HG03066 (cell line): ENCODE measurements at regions not wholly inside any gene's neighbourhood (a gene's known extent, or its start where the extent isn't known, plus 50 kb on each side); places are given as distances from the start of the nearest gene placed in this dataset.

ENCODE experiments used
- ATAC-seq: cut with Tn5 transposase; IDR thresholded peaks from one replicate; pipeline ENCODE4 v1.9.1; 2021; ENCODE audit warnings: low read depth; ENCODE audit not compliant: unreplicated experiment

DNA sequence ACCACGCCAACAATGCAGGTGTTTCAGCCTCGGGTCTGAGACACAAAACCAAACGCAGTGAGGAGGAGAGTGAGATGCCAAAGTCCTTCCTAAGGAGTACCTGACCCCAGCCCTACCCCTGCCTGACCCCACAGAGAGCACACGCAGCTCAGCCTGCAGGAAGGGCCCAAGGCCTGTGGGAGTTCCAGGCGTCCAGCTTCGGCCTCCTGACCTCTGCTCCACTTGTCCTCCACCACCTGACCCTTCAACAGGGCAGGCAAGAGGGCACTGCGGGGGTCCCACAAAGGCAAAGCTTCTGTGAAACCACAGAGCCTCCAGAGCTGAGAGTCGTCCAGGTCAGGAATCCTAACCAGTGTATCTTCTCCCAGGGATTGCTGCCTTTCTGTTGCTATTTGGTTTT, 122.0 kb upstream of the PPP2R2D start:
- ATAC-seq: no peak

DNA sequence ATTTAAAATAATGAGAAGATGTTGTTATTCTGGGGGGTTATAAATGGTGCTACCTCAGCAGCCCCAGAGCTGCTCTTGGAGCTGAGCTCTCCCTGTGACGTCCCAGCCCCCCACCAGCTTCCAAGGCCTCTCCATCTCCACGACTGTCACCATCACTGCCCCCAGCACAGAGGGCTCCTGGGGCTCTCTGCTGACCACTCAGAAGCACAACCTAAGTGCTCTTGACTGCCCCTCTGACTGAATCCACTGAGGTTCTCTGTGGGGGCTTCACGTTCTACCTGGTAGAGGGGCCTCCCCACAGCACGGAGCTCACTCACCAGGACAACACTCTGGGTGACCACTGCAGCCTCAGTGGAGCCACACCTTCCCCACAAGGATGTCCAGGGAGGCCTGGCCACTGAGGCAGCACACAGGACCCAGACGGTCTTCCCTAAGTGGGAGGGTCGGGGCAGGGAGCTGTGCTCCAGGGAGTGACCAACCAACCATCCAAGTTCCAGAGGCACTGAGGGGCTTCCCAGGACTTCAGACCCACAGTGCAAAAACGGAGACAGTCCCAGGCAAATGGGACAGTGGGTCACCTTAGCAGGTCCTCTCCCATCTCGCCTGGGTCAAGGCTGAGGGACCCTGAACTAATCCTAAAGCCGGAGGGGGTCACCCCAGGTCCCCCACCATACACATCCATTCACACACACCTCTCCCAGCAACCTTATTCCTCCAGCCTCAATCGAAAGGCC, 121.0 kb upstream of the PPP2R2D start:
- ATAC-seq: no peak

DNA sequence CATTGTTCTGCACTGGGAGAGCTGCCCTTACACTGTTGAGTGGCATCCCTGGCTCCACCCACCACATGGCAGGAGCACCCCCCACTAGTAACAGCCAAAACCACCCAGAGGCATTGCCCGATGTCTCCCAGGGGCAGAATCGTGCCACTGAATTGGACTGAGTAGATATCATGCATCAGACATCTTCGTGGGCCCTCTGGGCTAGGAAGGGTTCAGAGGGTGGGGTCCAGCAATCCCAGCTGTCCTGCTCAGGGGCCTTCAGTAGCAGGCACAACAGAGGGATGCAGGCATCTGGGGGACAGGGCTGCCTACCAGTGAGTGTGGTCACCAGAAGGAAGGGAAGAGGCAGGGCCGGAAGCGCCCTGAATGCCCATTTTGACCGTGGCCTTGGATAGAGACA, 119.7 kb upstream of the PPP2R2D start:
- ATAC-seq: no peak

DNA sequence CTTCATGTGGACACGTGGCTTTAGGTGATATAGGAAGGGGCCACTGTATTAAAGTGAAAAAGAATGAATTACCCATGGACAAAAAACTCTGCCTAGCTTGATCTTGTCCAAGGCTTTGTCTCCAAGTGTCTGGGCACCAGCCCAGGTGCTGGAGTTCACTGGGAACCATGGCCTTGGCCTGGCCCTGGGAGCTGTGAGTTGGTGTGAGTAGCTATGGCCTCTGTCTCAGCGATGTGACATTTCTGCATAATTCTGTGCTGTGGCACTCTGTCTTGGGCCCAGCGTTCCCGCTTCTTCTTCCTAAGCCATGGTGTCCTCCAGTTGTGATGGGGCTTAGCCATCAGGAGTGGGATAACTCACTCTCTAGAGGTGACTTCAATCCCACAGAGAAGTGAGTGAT, 119.0 kb upstream of the PPP2R2D start:
- no peak for ATAC-seq

DNA sequence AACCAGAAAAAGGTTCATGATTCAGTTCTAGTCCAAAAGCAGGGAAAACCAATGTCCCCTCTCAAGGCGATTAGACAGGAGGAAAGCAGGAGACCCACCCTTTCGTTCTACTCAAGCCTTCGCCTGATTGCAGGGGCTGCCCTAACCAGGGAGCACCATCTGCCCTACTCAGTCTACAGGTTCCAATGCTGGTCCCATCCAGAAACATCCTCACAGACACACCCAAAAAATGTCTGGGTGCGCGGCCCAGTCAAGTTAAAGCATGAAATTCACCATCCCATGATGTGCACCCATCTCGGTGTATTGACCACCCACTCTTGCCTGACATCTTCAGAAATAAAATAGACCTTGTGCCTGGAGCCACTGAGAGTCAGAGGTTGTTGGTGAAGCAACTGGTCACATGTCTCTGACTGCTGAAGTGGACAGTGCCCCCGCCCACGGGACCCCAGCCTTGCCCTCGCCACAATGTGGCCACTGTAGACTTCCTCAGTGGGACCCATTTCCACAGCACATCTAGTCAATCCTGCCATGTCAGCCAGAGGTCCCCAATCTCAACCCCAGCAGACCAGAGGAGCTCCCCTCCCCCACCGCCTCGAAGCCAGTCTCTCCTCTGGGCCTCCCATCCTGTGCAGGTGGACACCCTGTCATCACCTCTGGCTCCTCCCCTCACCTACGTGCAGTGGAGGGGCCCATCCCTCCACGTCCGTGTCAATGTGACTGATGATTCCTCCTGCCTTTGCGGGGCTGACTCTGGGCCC, 116.3 kb upstream of the PPP2R2D start:
- ATAC-seq: no peak

DNA sequence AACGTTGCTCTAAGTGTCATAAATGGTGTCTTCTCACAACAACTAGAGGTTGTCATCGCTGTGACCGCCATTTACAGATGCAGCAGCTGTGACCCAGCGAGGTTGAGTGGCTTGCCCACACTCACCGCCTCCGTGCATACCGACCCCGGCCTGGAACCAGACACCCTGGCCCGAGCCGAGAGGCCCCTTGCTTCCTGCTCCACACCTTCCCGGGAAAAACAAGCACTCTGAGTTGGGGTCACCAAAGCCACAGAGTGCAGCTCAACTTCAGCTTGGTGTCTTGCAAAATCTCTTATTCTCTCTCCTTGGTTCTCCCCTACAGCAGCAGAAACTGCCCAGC, 115.7 kb upstream of the PPP2R2D start:
- no peak for ATAC-seq

DNA sequence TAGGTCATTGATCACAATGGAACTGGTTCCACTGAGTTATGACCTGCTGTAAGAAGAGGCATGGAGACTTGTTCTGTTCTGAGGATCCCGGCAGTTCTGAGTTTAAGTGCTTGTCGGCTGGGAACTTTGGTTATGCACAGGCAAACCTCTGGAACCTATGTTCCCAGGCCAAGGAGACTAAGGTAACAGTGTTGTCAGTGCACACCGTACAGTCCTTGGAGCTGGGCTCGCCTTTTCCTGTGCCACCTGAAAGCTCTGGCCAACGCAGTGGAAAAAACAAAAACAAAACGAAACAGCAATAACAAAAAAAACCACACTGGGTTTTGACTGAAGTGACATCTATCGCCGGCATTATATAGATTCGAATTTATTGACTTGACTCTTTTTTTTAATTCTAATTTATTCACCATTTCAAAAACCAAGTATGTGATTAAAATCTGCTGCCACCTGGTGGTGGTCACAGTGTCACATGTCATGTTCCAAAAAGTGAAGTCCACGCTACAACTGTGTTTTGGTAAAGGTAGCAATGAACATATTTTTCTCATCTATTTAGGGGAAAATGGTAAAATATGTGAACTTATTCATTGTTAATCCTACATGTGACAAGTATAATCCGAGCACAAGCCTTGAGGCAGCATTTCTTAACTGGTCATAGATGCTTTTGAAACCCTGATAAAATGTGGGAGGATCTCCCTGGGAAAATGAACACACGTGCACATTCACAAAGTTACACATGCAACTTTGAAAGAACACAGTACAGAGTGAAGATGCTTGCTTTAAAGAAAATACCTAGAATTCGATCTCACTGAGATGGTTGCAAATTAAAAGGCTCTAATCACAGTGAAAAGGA, 113.8 kb upstream of the PPP2R2D start:
- ATAC-seq: no peak

DNA sequence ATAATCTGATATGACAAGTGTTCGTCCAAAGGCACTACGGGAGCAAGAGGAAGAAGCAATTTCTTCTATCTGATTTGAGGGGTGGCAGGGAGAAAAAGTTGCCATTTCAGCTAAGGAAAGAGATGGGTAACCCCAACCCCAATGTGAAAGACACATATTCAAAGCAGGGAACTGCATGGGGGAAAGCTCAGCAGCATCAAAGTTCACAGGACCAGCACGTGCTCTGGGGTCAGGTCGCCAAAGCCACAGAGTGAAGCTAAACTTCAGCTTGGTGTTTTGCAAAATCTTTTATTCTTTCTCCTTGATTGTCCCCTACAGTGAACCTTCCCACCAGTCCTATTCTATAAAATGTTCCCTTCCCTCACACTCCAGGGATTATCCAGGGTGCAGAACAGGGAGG, 112.8 kb upstream of the PPP2R2D start:
- ATAC-seq: no peak

DNA sequence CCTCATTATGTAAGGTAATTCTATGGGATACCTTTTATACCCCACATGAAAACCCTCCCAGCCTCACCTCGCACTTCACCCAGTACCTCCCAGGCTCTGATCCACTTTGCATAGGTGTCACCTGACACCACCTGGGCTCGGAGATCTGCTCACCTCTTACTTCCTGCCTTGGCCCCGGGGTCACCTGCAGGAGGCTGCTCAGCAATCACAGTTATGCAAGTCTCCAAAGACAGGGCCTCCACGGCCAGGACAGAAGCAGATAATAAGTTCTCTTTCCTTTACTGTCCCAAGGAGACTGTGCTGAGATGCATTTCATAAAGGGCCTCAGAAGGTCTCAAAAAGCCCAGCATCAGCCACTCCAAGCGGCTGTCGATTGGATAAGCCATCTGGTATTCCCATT, 112.4 kb upstream of the PPP2R2D start:
- ATAC-seq: no peak

DNA sequence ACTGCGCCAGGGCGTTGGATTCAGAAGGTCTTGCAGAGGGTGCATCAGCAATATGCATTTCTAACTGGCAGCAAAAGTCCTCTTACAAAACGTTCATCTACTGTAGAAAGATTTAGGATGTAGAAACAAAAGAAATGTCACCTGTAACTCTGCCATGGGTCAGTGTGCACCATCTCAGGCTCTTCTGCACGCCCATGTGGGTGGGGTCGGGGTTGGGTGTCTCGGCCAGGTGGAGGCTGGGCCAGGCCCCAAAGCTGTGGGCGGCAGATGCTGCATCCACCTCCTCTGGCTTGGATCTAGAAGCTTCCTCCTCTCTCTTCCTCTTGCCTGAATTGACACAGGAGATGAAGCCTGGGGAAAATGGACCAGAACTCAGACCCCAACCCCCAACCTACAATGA, 111.3 kb upstream of the PPP2R2D start:
- no peak for ATAC-seq

DNA sequence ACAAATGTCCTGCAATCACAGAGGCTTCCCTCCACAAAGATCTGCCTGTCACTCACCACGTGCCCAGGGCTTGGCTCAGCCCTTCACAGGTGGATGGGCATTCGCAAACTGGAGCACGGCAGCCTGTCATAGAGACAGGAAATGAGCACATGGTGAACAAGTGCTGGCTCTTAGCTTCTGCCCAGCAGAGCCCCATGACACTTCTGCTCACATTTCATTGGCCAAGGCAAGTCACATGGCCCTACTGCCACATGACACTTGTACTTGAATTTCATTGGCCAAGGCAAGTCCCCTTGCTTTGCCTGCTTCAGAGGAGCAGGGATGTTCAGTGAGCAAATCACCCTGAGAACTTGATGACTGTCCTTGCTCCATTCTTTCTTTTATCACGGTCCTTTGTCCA, 110.8 kb upstream of the PPP2R2D start:
- ATAC-seq: no peak

DNA sequence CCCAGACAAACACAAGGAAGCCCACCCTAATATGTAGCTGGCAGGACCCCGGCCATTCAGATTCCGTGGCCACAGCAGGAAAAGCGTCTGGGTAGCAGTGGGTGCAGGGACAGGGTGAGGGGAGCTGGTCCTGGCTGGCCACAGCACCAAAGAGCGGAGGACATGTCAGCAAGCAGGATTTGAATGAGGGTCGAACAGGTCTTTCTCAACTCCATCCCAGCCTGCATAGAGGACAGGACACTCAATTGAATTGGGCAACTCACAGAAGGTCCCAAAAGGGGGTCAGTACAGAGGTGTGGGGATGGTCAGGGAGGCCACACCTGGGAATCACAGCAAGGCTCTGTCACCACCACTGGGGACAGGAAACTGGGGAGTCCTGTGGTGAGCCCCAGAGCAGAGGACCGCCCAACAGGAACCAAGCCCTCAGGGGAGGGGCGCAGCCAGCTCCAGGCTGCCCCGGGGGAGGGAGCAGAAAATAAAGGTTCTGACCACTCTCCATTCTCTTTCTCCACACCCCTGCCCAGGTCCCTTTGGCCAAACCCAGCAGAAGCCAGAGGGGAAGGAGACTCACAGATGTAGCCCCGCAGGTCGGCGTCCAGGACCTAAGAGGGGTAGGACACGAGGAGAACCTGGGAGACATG, 108.7 kb upstream of the PPP2R2D start:
- ATAC-seq: no peak

DNA sequence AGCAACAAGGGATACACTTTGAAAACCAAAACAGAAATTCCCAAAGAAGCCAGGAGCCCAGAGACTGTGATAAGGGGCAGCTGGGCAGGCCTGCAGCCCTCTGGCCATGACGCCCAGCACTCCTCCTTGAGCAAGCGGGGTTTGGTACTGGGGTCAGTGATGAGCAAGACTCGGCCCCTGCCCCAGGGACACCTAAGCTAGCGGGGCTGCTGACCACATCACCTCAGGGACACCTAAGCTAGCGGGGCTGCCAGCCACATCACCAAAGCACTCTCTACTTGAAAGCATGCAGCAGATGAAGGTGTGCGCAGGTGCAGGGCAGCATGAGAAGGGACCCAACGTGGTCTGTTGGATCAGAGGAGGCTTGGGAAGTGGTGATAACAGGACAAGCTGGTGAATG, 108.0 kb upstream of the PPP2R2D start:
- no peak for ATAC-seq

DNA sequence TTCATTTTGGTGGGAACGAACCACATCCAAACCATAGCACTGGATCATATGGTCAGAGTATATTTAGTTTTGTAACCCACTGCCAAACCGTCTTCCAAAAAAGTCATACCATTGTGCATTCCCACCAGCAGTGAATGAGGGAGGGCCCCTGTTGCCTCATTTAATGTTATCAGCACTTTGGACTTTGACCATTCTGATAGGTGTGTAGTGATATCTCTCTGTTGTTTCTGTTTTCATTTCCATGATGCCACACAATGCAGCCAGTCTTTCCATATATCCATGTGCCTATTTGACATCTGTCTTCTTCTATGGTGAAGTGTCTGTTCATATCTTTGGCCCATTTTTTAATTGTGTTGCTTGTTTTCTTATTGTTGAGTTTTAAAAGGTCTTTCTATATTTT, 105.0 kb upstream of the PPP2R2D start:
- ATAC-seq: no peak

DNA sequence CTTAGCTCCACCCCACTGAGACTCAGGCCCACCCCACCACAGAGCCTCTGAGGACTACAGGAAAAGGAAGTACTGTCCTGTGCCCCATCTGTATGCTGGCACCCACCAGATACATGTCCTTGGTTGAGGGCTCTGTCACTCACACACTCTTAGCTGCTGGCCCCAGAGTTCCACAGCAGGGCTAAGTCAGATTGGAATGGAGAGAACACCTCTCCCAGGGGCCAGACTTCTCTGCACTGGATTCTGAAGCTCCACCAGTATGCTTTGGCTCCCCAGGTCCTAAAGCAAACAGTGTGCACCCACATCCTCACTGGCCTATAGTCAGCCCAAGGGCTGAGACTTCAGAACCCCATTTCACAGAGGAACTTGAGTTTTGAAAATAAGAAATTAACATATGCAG, 103.2 kb upstream of the PPP2R2D start:
- ATAC-seq: no peak

DNA sequence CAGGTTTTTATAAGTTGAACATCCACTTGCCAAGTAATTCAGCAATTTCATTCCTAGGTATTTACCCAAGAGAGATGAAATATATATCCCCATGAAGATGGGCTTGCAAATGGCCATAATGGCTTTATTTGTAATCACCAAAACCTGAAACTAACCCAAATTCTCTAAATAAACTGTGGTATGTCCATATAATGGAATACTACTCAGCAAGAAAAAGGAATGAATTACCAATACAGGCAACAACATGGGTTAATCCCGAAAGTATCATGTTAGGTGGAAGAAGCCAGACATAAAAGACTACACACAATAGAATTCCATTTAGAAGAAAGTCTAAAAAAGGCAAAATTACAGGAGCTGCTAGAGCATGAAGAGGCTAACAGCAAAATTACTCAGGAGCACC, 101.4 kb upstream of the PPP2R2D start:
- ATAC-seq: no peak

DNA sequence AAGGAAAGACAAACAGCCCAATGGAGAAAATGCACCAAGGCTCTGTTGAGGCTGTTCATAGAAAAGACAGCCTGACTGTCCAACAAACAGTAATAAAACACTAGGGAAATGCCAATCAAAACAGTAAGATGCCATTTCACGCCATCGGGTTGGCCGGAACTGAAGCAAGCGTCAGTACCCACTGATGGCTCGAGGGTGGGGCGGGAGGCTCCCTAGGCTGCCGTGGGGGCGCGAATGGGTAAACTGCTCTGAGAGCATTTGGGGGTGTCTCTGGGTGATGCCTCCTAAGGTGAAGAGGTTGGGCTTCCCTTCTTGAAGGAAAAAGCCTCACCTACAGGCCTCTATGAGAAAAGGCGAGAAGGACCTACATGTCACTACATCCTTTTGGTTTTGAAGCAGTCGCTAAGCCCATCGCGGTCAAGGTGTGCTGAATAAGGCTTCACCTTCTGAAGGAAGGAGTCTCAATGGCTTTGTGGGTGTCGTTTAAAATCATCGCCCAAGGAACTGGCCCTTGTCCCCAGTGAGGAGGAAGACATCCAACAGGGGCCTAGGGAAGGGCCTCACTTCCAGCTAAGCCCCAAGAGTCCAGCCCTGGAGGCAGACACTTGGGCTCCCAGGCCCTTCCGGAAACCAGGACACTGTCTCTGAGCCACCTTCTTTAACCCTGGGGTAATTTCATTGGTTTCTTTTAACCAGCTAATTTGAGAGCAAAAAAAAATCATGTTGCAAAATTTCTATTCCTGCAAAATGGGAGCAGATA, 98.5 kb upstream of the PPP2R2D start:
- no peak for ATAC-seq

DNA sequence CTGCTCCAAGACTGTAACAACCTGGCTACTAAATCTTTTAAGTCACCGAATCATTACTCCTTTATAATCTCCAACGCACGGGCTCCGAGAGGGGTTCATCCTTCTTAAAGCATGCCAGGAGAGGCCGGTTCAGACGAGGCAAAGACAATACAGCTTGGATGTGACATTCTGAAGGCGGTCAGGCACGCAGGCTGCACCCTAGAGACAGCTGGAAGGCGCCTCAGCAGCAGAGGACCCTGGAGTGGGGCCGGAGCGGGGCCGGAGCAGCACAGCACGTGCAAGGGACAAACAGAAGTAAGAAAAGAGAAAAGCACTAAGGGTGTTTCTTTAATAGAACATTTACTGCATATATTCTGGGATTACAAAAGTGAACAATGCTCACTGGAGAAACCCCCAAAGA, 97.8 kb upstream of the PPP2R2D start:
- ATAC-seq: no peak

DNA sequence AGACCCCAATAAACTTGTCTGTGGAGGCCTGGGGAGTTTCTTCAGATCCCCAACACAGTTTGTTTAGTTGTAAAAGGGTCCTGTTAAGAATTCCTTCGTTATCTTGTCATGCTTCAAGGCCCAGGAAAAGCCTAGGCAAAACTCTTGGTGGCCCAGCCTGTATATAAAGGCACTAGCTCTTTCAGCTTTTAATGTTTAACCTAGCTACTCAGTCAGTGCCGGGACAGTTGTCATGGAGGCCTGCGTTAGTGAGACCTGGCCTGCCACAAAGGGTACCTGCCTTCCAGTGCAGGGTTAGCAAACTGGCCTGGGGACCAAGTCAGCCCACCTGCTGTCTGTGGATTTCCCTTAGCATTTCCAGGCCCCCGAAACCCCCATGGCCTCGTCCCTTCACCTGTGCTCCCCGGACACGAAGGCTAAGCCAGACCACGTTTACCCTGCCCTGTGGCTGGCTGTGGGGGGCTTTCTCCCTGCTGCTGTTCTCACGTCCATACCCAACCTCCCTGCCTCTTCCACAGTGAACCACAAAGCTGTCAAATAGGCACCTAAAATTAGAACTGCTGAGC, 96.9 kb upstream of the PPP2R2D start:
- no peak for ATAC-seq
